Naive thymus-derived CD4-positive, alpha-beta T cell (primary cell): ENCODE measurements at regions not wholly inside any gene's neighbourhood (a gene's known extent, or its start where the extent isn't known, plus 50 kb on each side); places are given as distances from the start of the nearest gene placed in this dataset.

Experiments used
- ATAC-seq: fragments of 150-1000 bp; cut with Tn5 transposase; 2 replicates; pipeline ENCODE4 v1.10.0; 2021; ENCODE audit warnings: mild to moderate bottlenecking, moderate library complexity
- CTCF ChIA-PET: fragments of 350-600 bp; sonication (Branson Sonifier 250); formaldehyde crosslinking; loops from one replicate; lab custom pipeline; 2021; ENCODE audit warnings: antibody characterized with exemption; lab: Charles Lee
- POLR2A ChIA-PET: fragments of 350-600 bp; sonication (Branson Sonifier 250); formaldehyde crosslinking; loops from one replicate; lab custom pipeline; 2021; ENCODE audit warnings: antibody characterized with exemption, inconsistent platforms; lab: Charles Lee
- DNase-seq, 9 donors: peaks; one replicate each; pipeline versions ENCODE4 v3.0.0 to v3.0.0-alpha.2; 2020 to 2022; ENCODE audit warnings: mixed read lengths in 1 of 9
- H3K27ac ChIP-seq: one replicate; pipeline ENCODE4 v1.7.0; 2013; ENCODE audit warnings: mild to moderate bottlenecking, low read depth, low read length, moderate library complexity
- H3K27me3 ChIP-seq, 2 donors: one replicate each; pipeline ENCODE4 v1.7.0; 2013; ENCODE audit warnings: low read length in 2 of 2, mild to moderate bottlenecking in 2 of 2, moderate library complexity in 2 of 2; ENCODE audit not compliant: control insufficient read depth in 2 of 2, insufficient read depth in 2 of 2
- H3K36me3 ChIP-seq, 3 experiments: 1 replicate in 2 of 3; 2 replicates in 1 of 3; pipeline ENCODE4 v1.7.0; 2013; ENCODE audit warnings: low read length in 3 of 3, mild to moderate bottlenecking in 3 of 3, moderate library complexity in 1 of 3; ENCODE audit not compliant: insufficient read depth in 3 of 3, control insufficient read depth in 2 of 3
- H3K4me1 ChIP-seq, 2 donors: one replicate each; pipeline ENCODE4 v1.7.0; 2013; ENCODE audit warnings: low read length in 2 of 2, mild to moderate bottlenecking in 2 of 2, moderate library complexity in 1 of 2; ENCODE audit not compliant: control insufficient read depth in 2 of 2, insufficient read depth in 2 of 2
- H3K4me3 ChIP-seq: 2 replicates; pipeline ENCODE4 v1.7.0; 2013; ENCODE audit warnings: mild to moderate bottlenecking, low read length
- H3K9me3 ChIP-seq, 3 experiments: 1 replicate in 2 of 3; 2 replicates in 1 of 3; pipeline ENCODE4 v1.7.0; 2013; ENCODE audit warnings: low read length in 3 of 3; ENCODE audit not compliant: control insufficient read depth in 2 of 3
- H3K27ac Mint-ChIP-seq, 9 donors: one replicate each; pipeline ENCODE4 v1.8.0; 2020 to 2022; ENCODE audit warnings: mixed read lengths in 9 of 9, mild to moderate bottlenecking in 8 of 9, moderate library complexity in 5 of 9, inconsistent platforms in 2 of 9
- H3K27me3 Mint-ChIP-seq, 5 donors: one replicate each; pipeline ENCODE4 v1.8.0; 2021 to 2022; ENCODE audit warnings: mixed read lengths in 5 of 5, mild to moderate bottlenecking in 1 of 5
- H3K36me3 Mint-ChIP-seq, 5 donors: one replicate each; pipeline ENCODE4 v1.8.0; 2020 to 2022; ENCODE audit warnings: mixed read lengths in 5 of 5, mild to moderate bottlenecking in 3 of 5, inconsistent platforms in 1 of 5
- H3K4me1 Mint-ChIP-seq, 7 donors: one replicate each; pipeline ENCODE4 v1.8.0; 2020 to 2022; ENCODE audit warnings: mixed read lengths in 7 of 7, mild to moderate bottlenecking in 3 of 7, inconsistent platforms in 1 of 7
- H3K4me3 Mint-ChIP-seq, 10 donors: one replicate each; pipeline ENCODE4 v1.8.0; 2020 to 2022; ENCODE audit warnings: mild to moderate bottlenecking in 10 of 10, mixed read lengths in 10 of 10, moderate library complexity in 6 of 10, inconsistent platforms in 2 of 10
- H3K9me3 Mint-ChIP-seq, 11 donors: one replicate each; pipeline ENCODE4 v1.8.0; 2020 to 2022; ENCODE audit warnings: mixed read lengths in 11 of 11, mild to moderate bottlenecking in 4 of 11, inconsistent platforms in 1 of 11, moderate library complexity in 1 of 11
- intact Hi-C, 2 donors: fragments of 100-400 bp; cut with micrococcal nuclease; formaldehyde crosslinking; loops; one replicate each; pipeline ENCODE4 v1.15.1; 2023

- Histone ChIP-seq H3K4me1 (no peaks in the 10 kb centered on the region), H3K4me3 (no peak overlapping the region), H3K27me3 (no peaks in the 10 kb centered on the region), H3K36me3 (no peaks in the 10 kb centered on the region), H3K27ac (no peak overlapping the region), H3K9me3 (no peaks in the 10 kb centered on the region)
- intact Hi-C loops: no loop called here
- ATAC-seq (no peak), DNase-seq (no peak)
- ChIA-PET CTCF (no interaction called here), POLR2A (no interaction called here)
- Mint-ChIP-seq H3K27me3 (peaks cover 0 to 46% (median 13%) of the 10 kb centered on the region in 5 donors), H3K4me1 (no peaks in the 10 kb centered on the region), H3K9me3 (peaks cover 0 to 9% (median 1%) of the 10 kb centered on the region in 11 donors), H3K36me3 (peaks cover 0 to 4% (median 0%) of the 10 kb centered on the region in 5 donors), H3K4me3 (no peak overlapping the region), H3K27ac (no peak overlapping the region)
These were observed 101.8 kb downstream of the SOX1 start for GRCh38 chr13:112168761-112169160.

GRCh38 chr13:112169941-112170822 is 103.2 kb downstream of the SOX1 start:
- H3K27ac ChIP-seq: no peak overlapping the region
- intact Hi-C loops: no loop called here
- H3K36me3 ChIP-seq: no peaks in the 10 kb centered on the region
- ATAC-seq: no peak
- no peaks in the 10 kb centered on the region for H3K9me3 ChIP-seq
- ChIA-PET CTCF (no interaction called here), POLR2A (no interaction called here)
- Mint-ChIP-seq H3K4me3 (no peak overlapping the region), H3K27ac (no peak overlapping the region), H3K4me1 (peaks cover 0 to 2% (median 0%) of the 10 kb centered on the region in 7 donors), H3K9me3 (peaks cover 0 to 18% (median 6%) of the 10 kb centered on the region in 11 donors), H3K27me3 (peaks cover 0 to 50% (median 16%) of the 10 kb centered on the region in 5 donors), H3K36me3 (peaks cover 0 to 7% (median 0%) of the 10 kb centered on the region in 5 donors)
- H3K4me1 ChIP-seq: no peaks in the 10 kb centered on the region
- H3K4me3 ChIP-seq: no peak overlapping the region
- DNase-seq: no peak
- no peaks in the 10 kb centered on the region for H3K27me3 ChIP-seq

GRCh38 chr13:112170823-112171569 is 104.0 kb downstream of the SOX1 start:
- H3K27me3 Mint-ChIP-seq: peaks cover 0 to 51% (median 15%) of the 10 kb centered on the region in 5 donors
- H3K4me1 ChIP-seq: no peaks in the 10 kb centered on the region
- H3K4me3 ChIP-seq: no peak overlapping the region
- intact Hi-C loops: no loop called here
- peaks cover 0 to 18% (median 6%) of the 10 kb centered on the region in 11 donors for H3K9me3 Mint-ChIP-seq
- DNase-seq (no peak), ATAC-seq (no peak)
- ChIA-PET POLR2A (no interaction called here), CTCF (no interaction called here)
- H3K27ac ChIP-seq: no peak overlapping the region
- H3K36me3 Mint-ChIP-seq: peaks cover 0 to 7% (median 0%) of the 10 kb centered on the region in 5 donors
- no peaks in the 10 kb centered on the region for H3K36me3 ChIP-seq
- H3K9me3 ChIP-seq: no peaks in the 10 kb centered on the region
- no peak overlapping the region for H3K27ac Mint-ChIP-seq
- H3K4me3 Mint-ChIP-seq: no peak overlapping the region
- peaks cover 0 to 3% (median 0%) of the 10 kb centered on the region in 7 donors for H3K4me1 Mint-ChIP-seq
- H3K27me3 ChIP-seq: no peaks in the 10 kb centered on the region

- Histone ChIP-seq H3K36me3 (no peaks in the 10 kb centered on the region), H3K4me1 (no peaks in the 10 kb centered on the region), H3K9me3 (no peaks in the 10 kb centered on the region), H3K27ac (no peak overlapping the region), H3K27me3 (no peaks in the 10 kb centered on the region), H3K4me3 (no peak overlapping the region)
- peaks cover 0 to 3% (median 0%) of the 10 kb centered on the region in 7 donors for H3K4me1 Mint-ChIP-seq
- peaks cover 0 to 47% (median 15%) of the 10 kb centered on the region in 5 donors for H3K27me3 Mint-ChIP-seq
- ATAC-seq: no peak
- intact Hi-C loops: no loop called here
- peaks cover 0 to 7% (median 0%) of the 10 kb centered on the region in 5 donors for H3K36me3 Mint-ChIP-seq
- ChIA-PET POLR2A (no interaction called here), CTCF (no interaction called here)
- DNase-seq: no peak
- no peak overlapping the region for H3K4me3 Mint-ChIP-seq
- no peak overlapping the region for H3K27ac Mint-ChIP-seq
- H3K9me3 Mint-ChIP-seq: peaks cover 0 to 18% (median 6%) of the 10 kb centered on the region in 11 donors
These were observed 104.6 kb downstream of the SOX1 start for GRCh38 chr13:112171570-112171965.

GRCh38 chr13:112172017-112172416 is 105.1 kb downstream of the SOX1 start:
- ATAC-seq: no peak
- Histone ChIP-seq H3K27ac (no peak overlapping the region), H3K27me3 (no peaks in the 10 kb centered on the region), H3K9me3 (no peaks in the 10 kb centered on the region), H3K36me3 (no peaks in the 10 kb centered on the region), H3K4me1 (no peaks in the 10 kb centered on the region), H3K4me3 (no peak overlapping the region)
- no peak overlapping the region for H3K4me3 Mint-ChIP-seq
- H3K4me1 Mint-ChIP-seq: peaks cover 0 to 3% (median 0%) of the 10 kb centered on the region in 7 donors
- POLR2A ChIA-PET: no interaction called here
- intact Hi-C loops: no loop called here
- peaks cover 0 to 43% (median 14%) of the 10 kb centered on the region in 5 donors for H3K27me3 Mint-ChIP-seq
- CTCF ChIA-PET: no interaction called here
- no peak overlapping the region for H3K27ac Mint-ChIP-seq
- peaks cover 0 to 18% (median 6%) of the 10 kb centered on the region in 11 donors for H3K9me3 Mint-ChIP-seq
- no peak for DNase-seq
- peaks cover 0 to 7% (median 0%) of the 10 kb centered on the region in 5 donors for H3K36me3 Mint-ChIP-seq

GRCh38 chr13:112172641-112173251 is 105.8 kb downstream of the SOX1 start:
- H3K27me3 Mint-ChIP-seq: peaks cover 0 to 44% (median 14%) of the 10 kb centered on the region in 5 donors
- peaks cover 0 to 18% (median 6%) of the 10 kb centered on the region in 11 donors for H3K9me3 Mint-ChIP-seq
- CTCF ChIA-PET: no interaction called here
- no peak overlapping the region for H3K27ac ChIP-seq
- intact Hi-C loops: no loop called here
- POLR2A ChIA-PET: no interaction called here
- H3K27me3 ChIP-seq: no peaks in the 10 kb centered on the region
- H3K36me3 ChIP-seq: no peaks in the 10 kb centered on the region
- H3K9me3 ChIP-seq: no peaks in the 10 kb centered on the region
- DNase-seq (no peak), ATAC-seq (no peak)
- no peaks in the 10 kb centered on the region for H3K4me1 ChIP-seq
- H3K4me3 Mint-ChIP-seq: no peak overlapping the region
- H3K27ac Mint-ChIP-seq: no peak overlapping the region
- peaks cover 0 to 3% (median 0%) of the 10 kb centered on the region in 7 donors for H3K4me1 Mint-ChIP-seq
- H3K4me3 ChIP-seq: no peak overlapping the region
- H3K36me3 Mint-ChIP-seq: peaks cover 0 to 7% (median 0%) of the 10 kb centered on the region in 5 donors
